HCT116 (cell line): ENCODE measurements at regions not wholly inside any gene's neighbourhood (a gene's known extent, or its start where the extent isn't known, plus 50 kb on each side); places are given as distances from the start of the nearest gene placed in this dataset.
"Not testable (repeated sequence)": the region's sequence is repeated elsewhere in the genome, so short reads cannot be mapped to it uniquely, and the experiment has no call there.

Experiments used
- ATAC-seq: fragments of 200-7000 bp; cut with Tn5 transposase; 2 replicates; pipeline ENCODE4 v1.9.1; 2020; ENCODE audit warnings: mild to moderate bottlenecking, moderate library complexity
- BruUV-seq: library from RNA; stranded (reverse); fragments of 400-500 nt; replicated peaks from 2 replicates; lab custom pipeline; 2021; lab: Mats Ljungman, UMichigan
- CTCF ChIA-PET: fragments of 300-600 bp; sonication (Branson Sonifier 250); formaldehyde crosslinking; loops from one replicate; lab custom pipeline; 2021; ENCODE audit warnings: antibody characterized with exemption; lab: Charles Lee
- POLR2A ChIA-PET: fragments of 300-600, 350-600 bp; sonication (Branson Sonifier 250); formaldehyde crosslinking; loops from one replicate; lab custom pipeline; 2021; ENCODE audit warnings: antibody characterized with exemption; lab: Charles Lee
- RAD21 ChIA-PET, 2 experiments: fragments of 300-600 bp; sonication (Branson Sonifier 250); formaldehyde crosslinking; loops; one replicate each; lab custom pipeline; 2023; ENCODE audit warnings: low total read pairs in 2 of 2; ENCODE audit not compliant: uncharacterized antibody in 2 of 2, unreplicated experiment in 2 of 2, low non-redundant PET in 1 of 2; lab: Charles Lee
- DNase-seq: peaks from one replicate; pipeline ENCODE4 v3.0.0-alpha.2; 2010; ENCODE audit warnings: low read depth, low spot score
- H2AFZ ChIP-seq: fragments of 200-600 bp; shearing (Covaris generic), sonication (generic); 2 replicates; pipeline ENCODE4 v1.6.1; 2017; ENCODE audit warnings: low read depth, mixed run types, mixed read lengths, antibody characterized with exemption, low read length; ENCODE audit not compliant: poor library complexity, severe bottlenecking
- H3K27ac ChIP-seq: 2 replicates; pipeline ENCODE4 v1.5.1; 2012; ENCODE audit warnings: low read depth, low read length
- H3K27me3 ChIP-seq: fragments of 200-600 bp; sonication (generic); 2 replicates; pipeline ENCODE4 v1.6.1; 2016; ENCODE audit warnings: mixed run types, low read length, mixed read lengths; ENCODE audit not compliant: insufficient read depth
- H3K36me3 ChIP-seq, 2 experiments: fragments of 200-500 bp in 1 of 2; fragments of 200-600 bp in 1 of 2; sonication (Bioruptor generic) in 1 of 2; sonication (generic) in 1 of 2; 2 replicates each; pipeline versions ENCODE4 v1.5.1 to v1.6.1; 2014 to 2016; ENCODE audit warnings: low read length in 2 of 2, inconsistent platforms in 1 of 2, mixed read lengths in 1 of 2, mixed run types in 1 of 2; ENCODE audit not compliant: insufficient read depth in 2 of 2, control insufficient read depth in 1 of 2
- H3K4me1 ChIP-seq, 2 experiments: fragments of 200-600 bp in 1 of 2; sonication (generic) in 1 of 2; 2 replicates each; pipeline versions ENCODE4 v1.5.1 to v1.6.1; 2012 to 2017; ENCODE audit warnings: low read length in 2 of 2, inconsistent platforms in 1 of 2, mild to moderate bottlenecking in 1 of 2, mixed read lengths in 1 of 2, mixed run types in 1 of 2, moderate library complexity in 1 of 2; ENCODE audit not compliant: insufficient read depth in 2 of 2, control insufficient read depth in 1 of 2
- H3K4me2 ChIP-seq: fragments of 200-600 bp; sonication (generic); 2 replicates; pipeline ENCODE4 v1.6.1; 2017; ENCODE audit warnings: mixed run types, low read length, mixed read lengths
- H3K4me3 ChIP-seq, 2 experiments: fragments of 200-600 bp in 1 of 2; sonication (generic) in 1 of 2; replicated peaks in 1 of 2; 2 replicates each; pipeline ENCODE4 v1.5.1; 2011 to 2016; ENCODE audit warnings: low read length in 2 of 2, control low read depth in 1 of 2, low read depth in 1 of 2, mild to moderate bottlenecking in 1 of 2, mixed read lengths in 1 of 2, mixed run types in 1 of 2
- H3K79me2 ChIP-seq: fragments of 200-600 bp; sonication (generic); 2 replicates; pipeline ENCODE4 v1.6.1; 2017; ENCODE audit warnings: mild to moderate bottlenecking, mixed run types, low read length, moderate library complexity, mixed read lengths; ENCODE audit not compliant: insufficient read depth
- H3K9ac ChIP-seq: fragments of 200-600 bp; sonication (generic); 2 replicates; pipeline ENCODE4 v1.6.1; 2016; ENCODE audit warnings: low read length, mixed read lengths
- H3K9me2 ChIP-seq: fragments of 200-600 bp; sonication (generic), shearing (Covaris generic); 2 replicates; pipeline ENCODE4 v1.6.1; 2017; ENCODE audit warnings: mixed run types, mild to moderate bottlenecking, moderate library complexity; ENCODE audit not compliant: insufficient read depth
- H3K9me3 ChIP-seq, 2 experiments: fragments of 200-500 bp in 1 of 2; fragments of 200-600 bp in 1 of 2; sonication (Bioruptor generic) in 1 of 2; sonication (generic) in 1 of 2; 2 replicates each; pipeline ENCODE4 v1.6.1; 2014 to 2017; ENCODE audit warnings: low read length in 2 of 2, mixed read lengths in 2 of 2, inconsistent platforms in 1 of 2, low read depth in 1 of 2, mild to moderate bottlenecking in 1 of 2, mixed run types in 1 of 2, moderate library complexity in 1 of 2; ENCODE audit not compliant: control insufficient read depth in 1 of 2, insufficient read depth in 1 of 2
- H4K20me1 ChIP-seq: fragments of 200-600 bp; sonication (generic), shearing (Covaris generic); 2 replicates; pipeline ENCODE4 v1.6.1; 2017; ENCODE audit warnings: mixed run types, mild to moderate bottlenecking, moderate library complexity; ENCODE audit not compliant: insufficient read depth
- intact Hi-C: fragments of 100-400 bp; cut with micrococcal nuclease; formaldehyde crosslinking; loops from 2 replicates; pipeline ENCODE4 v1.10.0; 2022
- TF ChIP-seq, protein P1 (sequence below), 3 experiments: fragments of 200-600 bp in 1 of 3; sonication (generic) in 1 of 3; IDR thresholded peaks in 2 of 3; conservative IDR thresholded peaks in 1 of 3; 2 replicates each; pipeline ENCODE4 v1.5.1; 2012 to 2017; ENCODE audit warnings: low read depth in 2 of 3, low read length in 2 of 3, antibody characterized with exemption in 1 of 3, borderline replicate concordance in 1 of 3, control low read depth in 1 of 3, mild to moderate bottlenecking in 1 of 3, mixed read lengths in 1 of 3, mixed run types in 1 of 3, moderate library complexity in 1 of 3; ENCODE audit not compliant: insufficient read depth in 1 of 3

- H3K9me2 ChIP-seq, POLR2A ChIA-PET, H3K4me2 ChIP-seq, intact Hi-C loops, H3K9me3 ChIP-seq, RAD21 ChIA-PET, H3K9ac ChIP-seq, H2AFZ ChIP-seq, H3K36me3 ChIP-seq, H3K79me2 ChIP-seq, H3K27ac ChIP-seq, DNase-seq, H3K4me3 ChIP-seq, H3K27me3 ChIP-seq, H4K20me1 ChIP-seq, CTCF ChIA-PET, H3K4me1 ChIP-seq, ATAC-seq, BruUV-seq: not testable (repeated sequence)
Observed at GRCh38 chr1:112853915-112854314, 102.1 kb downstream of the SLC16A1 start.

GRCh38 chr1:112852934-112853333 is 103.1 kb downstream of the SLC16A1 start:
- no peak overlapping the region for H3K9ac ChIP-seq
- DNase-seq (no peak), ATAC-seq (no peak)
- H2AFZ ChIP-seq: no peak overlapping the region
- CTCF ChIA-PET: no interaction called here
- RAD21 ChIA-PET: no interaction called here
- no peak overlapping the region for H3K4me2 ChIP-seq
- TF ChIP-seq, protein P1, sequence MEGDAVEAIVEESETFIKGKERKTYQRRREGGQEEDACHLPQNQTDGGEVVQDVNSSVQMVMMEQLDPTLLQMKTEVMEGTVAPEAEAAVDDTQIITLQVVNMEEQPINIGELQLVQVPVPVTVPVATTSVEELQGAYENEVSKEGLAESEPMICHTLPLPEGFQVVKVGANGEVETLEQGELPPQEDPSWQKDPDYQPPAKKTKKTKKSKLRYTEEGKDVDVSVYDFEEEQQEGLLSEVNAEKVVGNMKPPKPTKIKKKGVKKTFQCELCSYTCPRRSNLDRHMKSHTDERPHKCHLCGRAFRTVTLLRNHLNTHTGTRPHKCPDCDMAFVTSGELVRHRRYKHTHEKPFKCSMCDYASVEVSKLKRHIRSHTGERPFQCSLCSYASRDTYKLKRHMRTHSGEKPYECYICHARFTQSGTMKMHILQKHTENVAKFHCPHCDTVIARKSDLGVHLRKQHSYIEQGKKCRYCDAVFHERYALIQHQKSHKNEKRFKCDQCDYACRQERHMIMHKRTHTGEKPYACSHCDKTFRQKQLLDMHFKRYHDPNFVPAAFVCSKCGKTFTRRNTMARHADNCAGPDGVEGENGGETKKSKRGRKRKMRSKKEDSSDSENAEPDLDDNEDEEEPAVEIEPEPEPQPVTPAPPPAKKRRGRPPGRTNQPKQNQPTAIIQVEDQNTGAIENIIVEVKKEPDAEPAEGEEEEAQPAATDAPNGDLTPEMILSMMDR (IDR thresholded peaks at IDR 0.05 in 2 of 3, conservative IDR thresholded peaks at IDR 0.05 in 1 of 3; ENCODE audit: borderline replicate concordance in 1 of 3, insufficient read depth in 1 of 3, low read depth in 2 of 3, low read length in 2 of 3): no peak
- no peaks in the 10 kb centered on the region for H4K20me1 ChIP-seq
- no peaks in the 10 kb centered on the region for H3K27me3 ChIP-seq
- no peak overlapping the region for H3K27ac ChIP-seq
- H3K36me3 ChIP-seq: no peaks in the 10 kb centered on the region
- no peaks in the 10 kb centered on the region; the same call in 1 of the 2 replicates for H3K9me2 ChIP-seq
- no peak overlapping the region for H3K4me3 ChIP-seq
- H3K79me2 ChIP-seq: no peaks in the 10 kb centered on the region
- no TSS peak for BruUV-seq
- intact Hi-C loops: no loop called here
- H3K4me1 ChIP-seq: peaks cover 0 to 6% of the 10 kb centered on the region in 2 experiments; a peak in 1 of 4 replicates
- H3K9me3 ChIP-seq: no peaks in the 10 kb centered on the region
- POLR2A ChIA-PET: no interaction called here
